ENCODE measurements at regions not wholly inside any gene's neighbourhood (a gene's known extent, or its start where the extent isn't known, plus 50 kb on each side); places are given as distances from the start of the nearest gene placed in this dataset.

DNA sequence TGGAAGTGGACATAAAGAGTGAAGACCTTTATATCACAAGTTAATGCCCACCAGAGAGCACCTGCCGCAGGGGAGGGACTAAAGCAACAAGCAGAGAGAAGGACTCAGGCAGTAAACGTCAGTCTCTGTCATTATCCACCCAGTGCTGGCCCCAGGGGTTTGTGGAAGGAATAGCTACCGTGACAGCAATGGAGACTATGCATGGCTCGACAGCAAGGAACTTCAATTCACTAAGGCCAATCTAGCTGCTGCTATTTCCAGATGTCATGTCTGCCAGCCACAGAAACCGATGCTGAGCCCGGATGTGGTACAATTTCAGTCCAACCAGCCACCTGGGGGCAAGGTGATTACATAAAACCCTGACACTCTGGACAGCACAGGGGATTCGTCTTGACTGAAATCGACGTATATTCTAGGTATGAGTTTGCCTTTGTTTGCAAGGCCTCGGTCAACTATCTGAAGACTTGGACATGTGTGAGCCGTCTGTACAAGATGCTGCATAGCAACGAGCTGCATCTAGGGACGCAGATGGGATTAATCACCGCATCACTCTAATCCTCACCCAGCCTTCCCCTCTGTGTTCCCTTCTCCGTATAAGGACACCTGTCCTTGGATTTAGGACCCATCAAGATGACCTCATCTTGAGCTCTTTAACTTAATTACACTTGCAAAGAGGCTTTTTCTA is 154.1 kb upstream of the SH3BP4 start:
- TF ChIP-seq POU2F2 (IDR thresholded peaks at IDR 0.05; ENCODE audit: low read depth, low read length) (no peak), POLR2AphosphoS5 (IDR thresholded peaks at IDR 0.05; ENCODE audit: low read depth, low read length) (no peak), TAF1 (IDR thresholded peaks at IDR 0.05; ENCODE audit: low read depth, low read length) (no peak), POLR2A (IDR thresholded peaks at IDR 0.05; ENCODE audit: low read depth, low read length) (no peak)

Measured in GM12891 (cell line).